KMS-11 (cell line): ENCODE measurements at regions not wholly inside any gene's neighbourhood (a gene's known extent, or its start where the extent isn't known, plus 50 kb on each side); places are given as distances from the start of the nearest gene placed in this dataset.
"Not testable (repeated sequence)": the region's sequence is repeated elsewhere in the genome, so short reads cannot be mapped to it uniquely, and the experiment has no call there.

Experiments used
- H2AFZ ChIP-seq: fragments of 200-600 bp; sonication (generic); 2 replicates; pipeline ENCODE4 v1.6.1; 2016; ENCODE audit warnings: antibody characterized with exemption, mixed run types, low read depth
- H3K27ac ChIP-seq: fragments of 200-600 bp; sonication (generic); 2 replicates; pipeline ENCODE4 v1.6.1; 2016; ENCODE audit warnings: mild to moderate bottlenecking, mixed run types
- H3K27me3 ChIP-seq: fragments of 200-600 bp; sonication (generic); 2 replicates; pipeline ENCODE4 v1.6.1; 2017; ENCODE audit warnings: mild to moderate bottlenecking, low read depth, mixed run types, moderate library complexity; ENCODE audit not compliant: insufficient read depth
- H3K36me3 ChIP-seq: fragments of 200-600 bp; sonication (generic); 2 replicates; pipeline ENCODE4 v1.6.1; 2017; ENCODE audit warnings: mild to moderate bottlenecking, mixed run types; ENCODE audit not compliant: insufficient read depth
- H3K4me1 ChIP-seq: fragments of 200-600 bp; sonication (generic); 2 replicates; pipeline ENCODE4 v1.6.1; 2016; ENCODE audit warnings: mild to moderate bottlenecking, low read depth, mixed run types; ENCODE audit not compliant: poor library complexity, severe bottlenecking
- H3K4me2 ChIP-seq: fragments of 200-600 bp; sonication (generic); 2 replicates; pipeline ENCODE4 v1.7.0; 2016; ENCODE audit warnings: mild to moderate bottlenecking, mixed run types
- H3K4me3 ChIP-seq: fragments of 200-600 bp; sonication (generic); IDR thresholded peaks from 2 replicates; pipeline ENCODE4 v1.6.1; 2017; ENCODE audit warnings: low read depth, low read length, mixed read lengths; ENCODE audit not compliant: insufficient read depth
- H3K79me2 ChIP-seq: fragments of 200-600 bp; sonication (generic); 2 replicates; pipeline ENCODE4 v1.6.1; 2016; ENCODE audit warnings: low read depth, mixed run types; ENCODE audit not compliant: insufficient read depth
- H3K9ac ChIP-seq: fragments of 200-600 bp; sonication (generic); 2 replicates; pipeline ENCODE4 v1.6.1; 2016; ENCODE audit warnings: mild to moderate bottlenecking, mixed run types
- H4K20me1 ChIP-seq: fragments of 200-600 bp; sonication (generic); 2 replicates; pipeline ENCODE4 v1.6.1; 2016; ENCODE audit warnings: mild to moderate bottlenecking, mixed run types; ENCODE audit not compliant: insufficient read depth
- CTCF ChIP-seq: fragments of 200-600 bp; sonication (generic); conservative IDR thresholded peaks from 2 replicates; pipeline ENCODE4 v1.6.1; 2017; ENCODE audit warnings: low read depth, mild to moderate bottlenecking, antibody characterized with exemption, low read length, moderate library complexity, mixed read lengths

DNA sequence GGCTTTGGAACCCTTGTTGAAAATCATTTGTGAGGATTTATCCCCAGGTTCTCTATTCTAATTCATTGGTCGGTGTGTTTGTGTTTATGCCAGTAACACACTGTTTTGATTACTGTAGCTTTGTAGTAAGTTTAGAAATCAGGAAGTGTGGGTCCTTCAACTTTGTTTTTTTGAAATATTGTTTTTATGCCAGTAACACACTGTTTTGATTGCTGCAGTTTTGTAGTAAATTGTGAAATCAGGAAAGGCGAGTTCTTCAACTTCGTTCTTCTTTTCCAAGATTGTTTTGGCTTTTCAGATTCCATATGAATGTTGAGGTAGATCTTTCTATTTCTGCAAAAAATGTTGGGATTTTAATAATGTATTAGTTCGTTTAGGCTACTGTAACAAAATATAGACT, 314.6 kb downstream of the RPLP1 start:
- no peaks in the 10 kb centered on the region for H3K27me3 ChIP-seq
- no peak overlapping the region for H3K9ac ChIP-seq
- no peaks in the 10 kb centered on the region for H3K79me2 ChIP-seq
- H3K4me1 ChIP-seq, result peaks cover 37% of the 10 kb centered on the region
- no peak overlapping the region for H3K4me2 ChIP-seq
- H3K27ac ChIP-seq, result no peak overlapping the region
- no peaks in the 10 kb centered on the region for H4K20me1 ChIP-seq
- H2AFZ ChIP-seq, result no peak overlapping the region
- TF ChIP-seq CTCF, result no peak
- no peaks in the 10 kb centered on the region for H3K36me3 ChIP-seq
- no peak overlapping the region for H3K4me3 ChIP-seq

- H3K79me2 ChIP-seq, H3K4me2 ChIP-seq, H3K4me3 ChIP-seq, H3K36me3 ChIP-seq, H3K9ac ChIP-seq, H2AFZ ChIP-seq, H3K27me3 ChIP-seq, H4K20me1 ChIP-seq, H3K27ac ChIP-seq: not testable (repeated sequence)
- peaks cover 21% of the 10 kb centered on the region for H3K4me1 ChIP-seq
These were observed 316.7 kb downstream of the RPLP1 start for GRCh38 chr15:69769336-69769735.

- H3K27ac ChIP-seq, H2AFZ ChIP-seq, H3K4me2 ChIP-seq, H3K79me2 ChIP-seq, H3K9ac ChIP-seq, H3K4me3 ChIP-seq, H3K36me3 ChIP-seq, H3K27me3 ChIP-seq, H3K4me1 ChIP-seq, H4K20me1 ChIP-seq: not testable (repeated sequence)
These were observed 321.6 kb downstream of the RPLP1 start for GRCh38 chr15:69774258-69774657.

- not testable (repeated sequence) for H3K36me3 ChIP-seq, H3K4me3 ChIP-seq, H3K79me2 ChIP-seq, H4K20me1 ChIP-seq, H2AFZ ChIP-seq, H3K27me3 ChIP-seq, H3K4me2 ChIP-seq, H3K9ac ChIP-seq, H3K4me1 ChIP-seq, H3K27ac ChIP-seq
These were observed 322.1 kb downstream of the RPLP1 start for GRCh38 chr15:69774711-69775110.

DNA sequence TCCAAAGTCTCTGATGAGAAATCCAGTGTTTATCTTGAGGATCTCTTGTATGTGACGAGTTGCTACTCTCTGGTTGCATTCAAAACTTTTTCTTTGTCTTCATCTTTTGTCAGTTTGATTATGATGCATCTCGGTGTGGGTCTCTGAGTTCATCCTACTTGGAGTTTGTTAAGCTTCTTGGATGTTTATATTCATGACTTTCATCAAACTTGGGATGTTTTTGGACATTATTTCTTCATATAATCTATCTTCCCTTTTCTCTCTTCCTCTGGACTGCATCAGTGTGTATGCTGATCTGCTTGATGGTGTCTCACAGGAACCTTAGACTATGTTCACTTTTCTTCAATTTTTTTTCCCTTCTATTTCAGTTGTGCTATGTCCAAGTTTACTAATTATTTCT, 320.4 kb downstream of the TLE3 start:
- no peak overlapping the region for H3K9ac ChIP-seq
- no peak for TF ChIP-seq CTCF
- H3K27me3 ChIP-seq, result no peaks in the 10 kb centered on the region
- H3K4me3 ChIP-seq, result no peak overlapping the region
- no peak overlapping the region for H3K27ac ChIP-seq
- H4K20me1 ChIP-seq, result no peaks in the 10 kb centered on the region
- H3K4me2 ChIP-seq, result no peak overlapping the region
- no peaks in the 10 kb centered on the region for H3K36me3 ChIP-seq
- no peaks in the 10 kb centered on the region for H3K4me1 ChIP-seq
- H3K79me2 ChIP-seq, result no peaks in the 10 kb centered on the region
- no peak overlapping the region for H2AFZ ChIP-seq

DNA sequence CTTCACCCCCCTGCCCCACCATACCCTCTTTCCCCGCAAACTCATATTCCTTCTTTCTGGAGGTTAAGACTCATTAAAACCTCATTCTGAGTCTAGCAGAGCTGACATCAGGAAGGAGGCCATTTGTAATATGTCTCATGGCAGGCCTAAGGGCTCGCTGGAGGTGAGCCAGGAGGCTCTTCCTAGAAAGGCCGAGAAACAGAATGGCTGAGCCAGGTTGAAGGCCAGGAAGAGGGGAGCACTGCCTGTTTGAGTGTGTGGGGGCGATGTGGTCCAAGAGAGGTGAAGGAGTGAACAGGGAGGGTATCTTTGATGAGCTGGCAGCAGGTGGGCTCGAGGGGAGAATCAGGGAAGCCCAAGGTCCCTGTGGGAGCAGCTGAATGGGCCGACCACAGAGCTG, 317.3 kb downstream of the TLE3 start:
- no peak overlapping the region for H3K9ac ChIP-seq
- H3K4me3 ChIP-seq, result no peak overlapping the region
- no peak overlapping the region for H3K27ac ChIP-seq
- H3K4me2 ChIP-seq, result no peak overlapping the region
- no peaks in the 10 kb centered on the region for H3K4me1 ChIP-seq
- TF ChIP-seq CTCF, result no peak
- no peak overlapping the region for H2AFZ ChIP-seq
- H3K79me2 ChIP-seq, result no peaks in the 10 kb centered on the region
- H3K27me3 ChIP-seq, result no peaks in the 10 kb centered on the region
- no peaks in the 10 kb centered on the region for H4K20me1 ChIP-seq
- no peaks in the 10 kb centered on the region for H3K36me3 ChIP-seq
